NCI-H1092 (cell line): ENCODE measurements at regions not wholly inside any gene's neighbourhood (a gene's known extent, or its start where the extent isn't known, plus 50 kb on each side); places are given as distances from the start of the nearest gene placed in this dataset.
"Not testable (repeated sequence)": the region's sequence is repeated elsewhere in the genome, so short reads cannot be mapped to it uniquely, and the experiment has no call there.

Source experiments
- DNase-seq: peaks from one replicate; lab custom pipeline; 2025; lab: John Stamatoyannopoulos, UW

DNA sequence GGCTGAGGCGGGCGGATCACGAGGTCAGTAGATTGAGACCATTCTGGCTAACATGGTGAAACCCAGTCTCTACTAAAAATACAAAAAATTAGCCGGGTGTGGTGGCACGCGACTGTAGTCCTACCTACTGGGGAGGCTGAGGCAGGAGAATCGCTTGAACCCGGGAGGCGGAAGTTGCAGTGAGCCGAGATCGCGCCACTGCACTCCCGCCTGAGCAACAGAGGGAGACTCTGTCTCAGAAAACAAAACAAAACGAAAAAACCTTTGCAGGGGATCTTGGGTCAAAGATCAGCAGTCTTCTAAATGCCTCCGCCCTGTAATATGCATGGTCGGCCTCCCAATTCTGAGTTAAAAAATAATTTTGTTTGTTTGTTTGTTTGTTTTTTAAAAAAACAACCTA lies 340.9 kb upstream of the PRKCQ start:
- not testable (repeated sequence) for DNase-seq

DNA sequence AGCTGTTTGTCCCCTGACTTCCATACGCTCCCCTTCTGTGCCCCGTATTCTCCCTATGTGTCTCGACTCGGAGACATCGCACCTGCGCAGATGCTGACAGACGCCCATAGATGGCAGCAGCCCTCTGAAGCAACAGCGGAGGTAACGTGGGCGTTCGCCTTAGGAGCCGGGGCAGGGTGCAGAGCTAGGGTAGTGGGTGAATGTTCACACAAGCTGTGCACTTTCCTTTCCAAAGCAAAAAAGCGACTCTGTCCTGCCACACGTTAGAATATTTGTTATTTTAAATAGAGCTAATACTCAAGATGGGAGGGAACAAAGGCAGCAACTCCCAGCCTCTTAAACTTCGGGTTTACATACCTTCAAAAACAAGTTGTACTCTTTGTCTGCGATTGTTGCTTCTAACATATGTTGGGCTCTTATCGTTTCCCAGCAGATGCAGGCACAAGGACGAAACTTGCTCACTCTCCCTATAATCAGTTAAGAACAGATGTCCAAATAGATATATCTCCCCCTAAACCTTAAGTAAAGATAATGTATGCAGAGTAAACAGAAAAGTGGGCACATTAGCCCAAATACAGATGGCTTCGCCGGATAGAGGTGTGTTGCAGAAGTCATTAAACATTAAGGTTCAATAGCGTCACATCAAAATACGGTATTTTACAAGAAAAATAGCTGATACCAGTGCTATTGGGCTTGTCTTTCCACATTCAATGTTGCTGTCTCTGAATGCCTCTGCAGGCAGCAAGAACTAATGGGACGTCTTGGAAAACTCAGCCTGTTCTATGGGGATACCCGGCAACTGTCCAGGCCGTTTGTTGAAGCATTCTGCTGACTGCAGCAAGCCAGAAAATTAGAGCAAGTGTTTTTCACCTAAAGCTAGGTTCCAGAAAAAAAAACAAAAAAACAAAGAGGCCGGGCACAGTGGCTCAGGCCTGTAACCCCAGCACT lies 340.3 kb upstream of the PRKCQ start:
- no peak for DNase-seq

DNA sequence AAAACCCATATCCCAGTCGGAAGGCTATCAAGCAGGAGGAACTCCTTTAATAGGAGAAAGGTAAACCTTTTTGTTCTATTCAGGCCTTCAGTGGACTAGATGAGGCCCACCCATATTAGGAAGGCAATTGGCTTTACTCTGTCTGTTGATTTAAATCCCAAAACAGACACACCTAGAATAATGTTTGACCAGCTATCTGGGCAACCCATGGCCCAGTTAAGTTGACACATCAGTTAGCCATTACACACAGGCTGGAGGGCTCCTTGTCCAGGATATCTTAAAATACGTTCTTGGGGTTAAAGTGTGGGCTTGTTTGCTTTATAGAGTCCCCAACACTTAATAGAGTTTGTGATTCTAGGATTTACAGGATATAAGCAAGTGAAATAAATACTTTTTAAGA lies 339.0 kb upstream of the PRKCQ start:
- no peak for DNase-seq

DNA sequence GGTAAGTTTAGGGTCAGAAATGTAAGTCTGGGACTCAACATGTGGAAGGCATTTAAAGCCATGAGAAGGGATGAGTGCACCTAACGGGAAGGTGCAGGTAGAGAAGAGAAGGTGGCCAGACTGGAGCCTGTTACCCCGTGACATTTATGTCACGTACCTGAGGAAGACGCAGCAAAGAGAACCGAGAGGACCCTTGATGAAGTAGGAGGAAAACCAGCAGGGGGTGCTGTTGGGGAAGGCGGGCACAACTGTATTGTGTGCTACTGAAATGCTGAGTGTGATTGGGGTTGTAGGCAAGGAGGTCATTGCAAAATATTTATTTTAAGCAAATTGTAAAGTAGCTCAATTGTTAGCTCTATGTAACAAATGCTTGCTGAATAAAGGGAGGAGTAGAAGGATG lies 338.2 kb upstream of the PRKCQ start:
- DNase-seq, result no peak

DNA sequence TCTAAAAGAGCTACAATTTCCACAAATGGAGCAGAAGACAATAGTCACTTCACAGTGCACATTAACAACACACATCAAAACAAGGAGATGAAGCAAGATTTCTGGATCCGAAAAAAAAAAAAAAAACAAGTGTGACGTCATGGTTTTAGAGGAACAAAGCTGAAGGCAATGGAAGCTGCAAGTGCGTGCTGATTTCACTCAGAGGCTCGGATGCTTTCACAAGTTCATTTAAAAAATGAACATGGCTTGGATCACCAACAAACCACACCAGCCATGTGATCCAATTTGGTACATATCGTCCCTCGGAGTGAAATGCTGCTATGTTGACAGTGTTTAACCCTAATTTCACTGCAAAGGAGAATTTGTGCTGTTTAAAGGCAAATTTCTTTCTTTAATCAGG lies 337.0 kb upstream of the PRKCQ start:
- DNase-seq, result no peak

DNA sequence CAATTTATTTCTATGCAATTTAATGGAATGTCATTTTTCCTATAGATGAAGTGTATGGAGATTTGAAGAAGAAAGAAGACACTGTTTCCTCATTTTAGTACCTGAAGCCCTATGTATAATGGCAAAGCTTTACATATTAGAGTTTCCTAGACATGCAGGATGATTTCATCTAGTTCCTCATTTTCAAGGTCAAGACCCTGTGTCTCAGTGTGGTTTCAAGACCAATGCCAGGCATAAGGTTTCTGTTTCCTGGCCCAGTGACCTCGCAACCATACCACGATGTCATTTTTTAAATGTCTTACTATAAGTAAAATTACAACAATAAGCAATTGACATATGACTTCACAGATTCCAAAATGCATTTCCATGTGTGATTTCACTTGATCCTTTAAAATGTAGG lies 336.5 kb upstream of the PRKCQ start:
- DNase-seq, result no peak

DNA sequence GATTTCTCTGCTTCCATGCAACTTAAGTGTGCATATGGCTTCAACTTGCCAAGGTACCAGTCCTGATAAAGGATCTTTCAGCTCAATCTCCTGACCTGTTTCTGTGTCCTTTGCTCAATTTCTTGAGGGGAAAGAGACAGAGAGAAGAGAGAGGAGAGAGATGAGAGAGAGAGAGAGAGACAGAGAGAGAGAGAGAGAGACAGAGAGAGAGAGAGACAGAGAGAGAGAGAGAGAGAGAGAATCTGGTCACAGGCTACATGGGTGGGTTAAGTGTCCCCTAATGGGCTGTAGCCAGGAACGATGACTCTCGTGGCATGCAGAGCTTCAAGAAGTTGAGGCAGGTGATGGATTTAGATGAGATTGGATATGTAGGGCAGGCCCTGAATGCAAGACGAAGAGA lies 335.2 kb upstream of the PRKCQ start:
- no peak for DNase-seq

DNA sequence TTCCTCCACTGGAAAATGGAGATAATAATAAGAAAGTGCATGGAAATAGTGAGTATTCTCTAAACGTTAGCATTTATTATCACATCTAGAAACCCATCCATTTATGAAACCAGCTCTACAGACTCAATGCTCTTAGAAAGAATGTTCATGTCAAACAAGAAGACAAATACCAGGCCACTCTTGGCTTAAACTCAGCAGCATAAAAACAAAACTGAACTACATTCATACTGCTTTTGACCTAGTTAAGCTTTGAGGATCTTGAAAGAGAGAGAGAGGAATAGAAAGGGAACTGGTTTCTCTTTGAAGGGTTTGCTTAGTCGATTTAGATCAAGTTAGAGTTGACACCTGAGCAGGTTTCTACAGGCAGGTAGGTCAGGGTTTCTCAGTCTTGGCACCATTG lies 332.9 kb upstream of the PRKCQ start:
- DNase-seq, result no peak

DNA sequence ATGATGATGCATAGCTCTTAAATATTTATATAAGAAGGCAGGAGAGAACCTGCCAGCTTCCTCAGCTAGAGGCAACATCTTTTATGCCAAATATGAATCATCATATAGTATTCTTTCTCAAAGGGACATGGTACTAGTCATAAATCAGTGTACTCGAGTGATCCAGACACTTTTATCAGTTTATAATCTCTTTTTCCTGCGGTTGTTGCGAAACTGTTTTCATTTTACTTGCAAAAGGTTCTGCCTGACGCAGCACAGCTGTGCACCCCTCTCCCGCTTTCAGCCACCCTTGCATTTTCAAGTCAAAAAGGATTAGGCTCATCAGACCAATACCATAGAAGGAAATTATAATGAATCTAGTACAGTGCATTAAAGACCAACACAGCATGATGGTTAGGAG lies 332.3 kb upstream of the PRKCQ start:
- no peak for DNase-seq

DNA sequence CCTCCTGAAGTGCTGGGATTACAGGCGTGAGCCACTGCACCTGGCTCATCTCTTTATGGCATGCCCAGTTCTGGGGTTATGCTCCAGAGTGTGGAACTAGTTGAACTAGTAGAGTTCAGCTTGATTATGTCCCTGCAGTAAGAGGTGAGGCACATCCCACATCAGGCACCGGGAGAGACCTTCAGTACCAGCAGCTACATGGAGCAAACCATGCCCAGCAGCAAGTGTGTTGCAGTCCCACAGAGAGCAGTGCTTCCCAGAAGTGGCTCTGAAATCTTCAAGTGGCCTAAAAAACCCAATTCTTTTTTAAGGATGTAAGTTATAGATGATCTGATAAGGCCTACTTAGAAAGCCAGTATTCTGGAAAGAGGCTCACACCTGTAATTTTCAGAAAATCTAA lies 331.9 kb upstream of the PRKCQ start:
- DNase-seq, result no peak

DNA sequence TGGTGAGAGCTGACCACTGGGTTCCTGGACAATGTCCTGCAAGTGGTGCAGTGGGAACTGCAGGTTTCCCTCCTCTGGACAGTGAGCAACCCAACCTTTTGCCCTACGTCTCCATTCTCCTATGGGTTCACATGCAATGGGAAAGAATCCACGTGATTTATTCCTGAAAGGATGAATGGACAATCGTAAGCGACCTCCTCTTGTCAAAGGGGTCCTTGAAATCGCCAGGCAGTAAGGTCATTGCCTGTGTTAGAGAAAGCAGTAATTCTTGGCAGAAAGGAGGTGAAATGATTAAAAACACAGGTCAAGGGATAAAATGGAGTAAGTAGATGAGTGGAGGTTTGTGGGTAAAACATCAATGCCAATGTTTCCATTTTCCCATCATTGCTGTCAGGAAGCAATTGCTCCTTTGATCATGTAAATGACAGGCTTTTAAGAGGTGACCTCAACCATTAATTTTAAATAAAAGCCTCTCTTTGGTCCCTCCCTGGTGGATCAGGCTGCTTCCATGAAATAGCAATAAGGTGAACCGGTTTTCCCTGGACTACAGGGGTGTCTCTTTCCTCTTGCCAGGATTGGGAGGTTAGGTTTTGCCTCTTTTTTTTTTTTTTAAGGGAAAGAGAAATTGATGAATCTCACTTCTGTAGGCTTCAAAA lies 330.0 kb upstream of the PRKCQ start:
- DNase-seq, result no peak

DNA sequence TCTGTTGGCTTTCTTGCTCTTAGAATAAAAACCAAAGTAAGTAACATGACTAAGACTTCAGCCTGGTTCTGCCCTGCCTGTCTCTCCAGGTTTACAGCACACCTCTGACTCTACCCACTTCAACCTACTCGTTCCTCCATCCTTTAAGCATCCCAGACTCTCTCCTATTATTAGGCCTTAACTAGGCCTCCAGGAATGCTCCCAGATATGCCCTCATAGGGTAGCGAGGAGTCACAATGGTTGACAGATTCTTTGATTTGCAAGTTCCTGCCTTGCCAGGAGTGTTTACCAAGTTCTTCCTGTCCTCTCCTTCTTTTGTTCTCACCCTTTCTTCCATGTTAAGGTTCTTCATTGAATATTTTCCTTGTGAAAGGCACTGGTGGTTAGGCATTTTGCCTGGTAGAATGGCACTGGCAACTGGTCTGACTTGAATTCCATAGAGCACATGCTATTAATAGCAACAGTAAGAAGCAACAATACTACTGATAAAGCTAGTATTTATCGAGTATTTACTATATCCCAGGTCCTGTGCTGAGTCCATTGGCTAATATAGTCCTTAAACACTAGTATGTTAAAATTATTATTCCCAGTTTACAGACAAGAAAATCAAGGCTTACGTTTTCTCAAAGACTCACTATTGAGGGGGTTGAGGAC lies 327.9 kb upstream of the PRKCQ start:
- no peak for DNase-seq

DNA sequence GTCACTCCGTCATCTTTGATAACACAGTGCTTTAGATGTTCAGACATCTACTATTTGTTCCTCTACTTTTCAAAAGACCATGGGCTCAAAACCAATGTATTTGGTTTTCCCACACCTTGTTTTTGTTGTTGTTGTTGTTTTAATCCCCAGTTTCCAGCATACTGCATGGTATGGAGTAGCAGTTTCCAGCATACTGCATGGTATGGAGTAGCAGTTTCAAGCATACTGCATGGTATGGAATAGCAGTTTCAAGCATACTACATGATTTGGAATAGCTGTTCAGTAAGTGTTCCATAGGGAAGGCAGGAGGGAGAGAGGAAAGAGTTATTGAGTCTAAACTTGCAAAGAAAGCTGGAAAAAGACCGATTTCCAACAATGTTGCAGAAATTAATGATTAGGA lies 314.3 kb upstream of the PRKCQ start:
- DNase-seq, result no peak

DNA sequence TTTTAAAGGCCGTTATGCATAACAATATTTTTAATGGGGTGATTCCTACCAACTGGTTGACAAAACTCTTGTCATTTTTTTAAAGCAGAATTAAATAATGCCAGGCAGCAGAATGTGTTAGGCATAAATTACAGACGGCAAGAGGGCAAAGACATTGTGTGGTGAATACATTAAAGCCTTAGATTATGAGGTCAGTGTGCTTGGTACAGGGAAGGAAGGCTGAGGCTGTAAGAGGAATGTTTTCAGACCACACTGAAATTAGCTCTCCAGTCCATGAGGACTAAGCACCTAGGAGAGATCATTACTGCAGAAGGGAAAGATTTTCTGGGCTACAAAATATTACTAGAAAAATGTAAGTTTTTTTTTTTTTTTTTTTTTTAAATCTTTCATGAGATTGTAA lies 312.8 kb upstream of the PRKCQ start:
- no peak for DNase-seq

DNA sequence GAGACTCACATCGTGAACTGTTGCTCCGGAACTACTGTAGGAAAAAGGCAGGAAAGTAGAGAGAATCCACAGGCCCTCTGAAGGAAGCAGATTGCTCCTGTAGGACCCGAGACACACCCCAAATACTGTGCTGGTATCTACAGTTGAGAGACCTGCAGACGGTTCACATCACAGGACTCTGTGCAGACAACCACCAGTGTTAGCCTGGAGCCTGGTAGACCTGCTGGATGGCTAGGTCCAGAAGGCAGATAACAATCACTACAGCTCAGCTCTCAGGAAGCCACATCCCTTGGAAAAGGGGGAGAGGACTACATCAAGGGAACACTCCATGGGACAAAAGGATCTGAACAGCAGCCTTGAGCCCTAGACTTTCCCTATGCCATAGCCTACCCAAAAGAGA lies 311.8 kb upstream of the PRKCQ start:
- no peak for DNase-seq

DNA sequence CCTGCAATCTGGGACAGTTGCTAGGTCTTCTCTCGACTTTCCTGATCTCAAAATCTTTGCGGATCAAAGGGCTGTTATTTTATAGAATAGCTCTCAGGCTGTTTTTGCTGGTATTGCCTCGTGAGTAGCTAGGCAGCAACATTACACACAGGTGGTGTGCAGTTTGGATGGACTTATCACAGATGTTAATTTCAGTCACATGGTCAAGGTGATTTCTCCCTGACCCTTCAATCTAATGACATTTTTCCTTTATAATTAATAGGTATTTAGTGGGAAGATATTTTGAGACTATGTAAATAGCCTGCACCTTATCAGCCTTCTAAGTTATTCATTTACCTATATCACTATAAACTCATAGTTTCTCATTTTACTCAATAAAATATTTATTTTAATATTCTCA lies 309.6 kb upstream of the PRKCQ start:
- no peak for DNase-seq

DNA sequence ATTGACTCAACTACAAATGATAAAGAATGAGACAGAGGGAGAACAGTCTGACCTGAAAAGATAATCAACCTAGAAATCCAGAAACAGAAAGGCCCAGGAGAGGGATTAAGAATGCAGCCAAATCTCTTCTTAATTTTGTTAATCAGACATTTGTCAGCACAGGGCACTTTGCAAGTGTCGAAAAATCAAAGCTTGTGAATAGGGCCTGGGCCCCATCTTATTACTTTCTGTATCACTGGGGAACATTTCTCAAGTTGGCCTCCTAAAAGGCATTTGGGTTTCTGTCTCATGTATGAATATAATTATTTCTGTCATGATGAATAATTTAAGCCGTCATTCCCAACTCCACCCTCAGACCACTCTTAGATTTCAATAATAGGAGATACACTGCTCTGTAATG lies 308.4 kb upstream of the PRKCQ start:
- no peak for DNase-seq

DNA sequence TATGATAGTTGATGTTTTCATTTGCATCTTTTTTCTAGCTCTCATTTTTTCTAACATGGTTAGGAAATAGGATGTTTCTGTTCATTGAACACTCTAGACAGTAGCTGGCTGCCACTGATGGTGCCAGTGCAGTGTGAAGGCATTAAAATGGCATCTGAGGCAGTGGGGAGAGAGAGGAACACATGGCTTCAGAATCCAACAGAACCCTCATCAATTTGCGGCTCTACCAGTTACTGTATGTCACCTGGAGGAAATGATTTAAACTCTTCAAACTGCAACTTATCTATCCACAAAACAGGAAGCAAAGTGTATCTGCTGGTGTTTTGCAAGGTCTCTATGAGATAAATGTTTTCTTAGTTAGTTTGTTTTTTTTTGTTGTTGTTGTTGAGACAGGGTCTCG lies 305.2 kb upstream of the PRKCQ start:
- no peak for DNase-seq

DNA sequence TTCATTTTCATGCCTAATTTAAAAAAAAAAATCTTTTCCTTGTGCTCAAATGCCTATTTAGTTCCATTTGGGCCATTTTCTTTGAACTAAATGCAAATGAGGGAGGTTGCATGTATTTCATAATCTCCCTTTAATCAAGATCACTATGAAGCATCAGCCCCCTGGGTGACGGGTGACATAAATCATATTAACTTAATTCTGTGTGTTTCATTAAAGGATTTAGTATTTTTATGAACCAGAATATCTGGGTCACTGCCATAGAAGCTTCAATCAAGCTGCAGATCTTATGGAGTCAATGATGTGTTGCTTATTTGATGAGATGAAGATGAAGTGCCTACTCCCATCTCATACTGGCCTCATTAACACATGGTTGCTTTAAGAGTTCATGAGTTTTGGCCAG lies 301.9 kb upstream of the PRKCQ start:
- DNase-seq, result no peak

DNA sequence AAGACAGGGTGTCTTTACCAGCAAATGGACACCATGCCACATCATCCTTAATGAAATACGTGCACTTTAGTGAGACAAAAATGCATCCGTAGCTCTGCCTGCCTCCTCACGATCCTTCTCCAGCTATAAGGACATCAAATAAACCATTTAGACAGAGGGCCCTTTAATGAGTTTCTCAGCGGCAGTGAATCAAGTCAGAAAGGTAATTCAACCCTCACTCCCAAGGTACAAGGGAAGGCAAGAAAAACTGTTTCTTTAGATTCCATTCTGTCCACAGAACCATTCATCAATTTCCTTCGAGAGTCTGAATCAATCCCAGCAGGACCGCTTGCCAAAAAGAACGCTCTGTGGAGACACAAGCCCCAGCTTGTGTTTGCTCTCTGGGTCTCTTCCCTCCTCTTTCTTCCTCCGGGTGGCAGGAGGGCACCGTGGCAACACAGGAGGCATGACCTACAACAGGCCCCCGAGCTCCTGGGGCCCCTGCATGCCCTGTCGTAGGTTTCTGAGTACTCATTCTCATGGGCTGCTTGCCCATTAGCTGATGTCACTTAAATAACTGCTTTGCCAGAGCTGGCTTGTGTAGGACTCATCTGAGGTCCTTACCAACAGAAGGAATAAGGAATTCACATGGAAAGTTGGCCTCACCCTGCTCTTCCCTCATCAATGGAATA lies 297.8 kb upstream of the PRKCQ start:
- DNase-seq, result no peak

DNA sequence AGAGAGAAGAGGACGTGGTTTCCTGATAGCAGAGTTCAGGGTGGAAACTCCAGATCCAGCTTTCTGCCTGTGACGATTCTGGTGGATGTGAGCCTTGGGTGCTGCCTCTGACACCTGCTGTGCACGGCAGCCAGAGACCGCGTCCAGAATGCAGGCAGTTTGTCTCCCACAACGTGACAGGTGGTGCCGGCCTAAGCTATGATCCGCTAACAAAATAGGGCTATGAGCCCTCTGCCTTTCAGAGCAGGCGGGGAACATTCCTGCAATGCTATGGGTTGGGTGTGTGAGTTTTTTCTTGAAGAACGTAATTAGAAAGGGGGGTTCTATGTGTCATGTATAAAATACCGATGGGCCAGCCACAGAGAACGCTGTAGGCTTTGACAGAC lies 297.3 kb upstream of the PRKCQ start:
- no peak for DNase-seq

DNA sequence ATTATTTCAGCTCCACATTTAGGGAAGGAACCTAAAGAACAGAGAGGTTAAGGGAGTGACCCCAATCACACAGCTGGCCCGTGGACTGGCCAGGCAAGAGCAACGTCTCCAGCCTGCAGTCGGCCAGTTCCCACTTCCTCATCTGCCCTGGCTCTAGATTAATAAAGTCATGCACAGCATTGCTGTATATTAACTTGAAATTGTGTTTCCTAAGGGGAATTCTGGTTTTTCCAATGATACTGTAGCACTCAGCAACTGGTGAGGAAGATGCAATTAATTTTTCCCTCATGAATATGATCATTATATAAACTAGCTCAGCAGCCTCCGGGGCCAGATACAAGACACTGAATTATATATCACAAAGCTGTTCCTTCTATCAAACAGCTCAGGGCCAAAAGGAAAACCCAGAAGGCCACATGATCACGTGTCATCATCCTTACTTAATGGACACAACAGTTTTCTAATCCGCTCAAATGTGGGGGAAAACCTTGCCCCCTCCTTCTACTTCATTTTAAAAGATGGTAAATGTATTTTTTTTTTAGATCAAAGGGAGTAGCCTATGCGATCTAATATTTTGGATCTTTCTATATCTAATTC lies 295.3 kb upstream of the PRKCQ start:
- no peak for DNase-seq
